ENCODE measurements at regions not wholly inside any gene's neighbourhood (a gene's known extent, or its start where the extent isn't known, plus 50 kb on each side); places are given as distances from the start of the nearest gene placed in this dataset.

DNA sequence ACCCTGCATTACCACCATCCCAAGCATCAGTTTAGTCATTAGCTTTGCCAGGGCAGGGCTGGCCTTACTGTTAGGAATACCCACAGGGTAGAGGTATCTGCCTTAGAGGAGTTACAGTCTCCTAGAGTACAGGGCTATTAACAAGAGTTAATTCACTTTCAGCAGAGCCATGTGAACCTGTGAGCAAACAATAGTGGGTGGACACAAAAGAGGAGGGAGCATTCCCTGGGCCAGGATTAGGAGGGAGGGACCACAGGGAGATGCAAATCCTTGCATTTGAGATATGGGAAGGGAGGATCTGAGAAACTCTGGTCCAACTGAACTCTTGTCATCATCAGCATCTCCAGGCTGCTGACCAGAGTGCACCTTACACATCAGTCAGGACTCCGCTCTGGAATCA is 51.1 kb upstream of the IGSF21 start:
- H3K4me1 ChIP-seq = no peaks in the 10 kb centered on the region
- WGBS = 100% methylated on average over 1 of the region's 1 CpG
- no peak overlapping the region for H3K27ac ChIP-seq (replicated peaks in 1 of 4)
- H3K27me3 ChIP-seq = peaks cover 0 to 86% (median 0%) of the 10 kb centered on the region in 4 donors
- intact Hi-C loops (cut with DNase I) = no loop called here
- no peaks in the 10 kb centered on the region for H3K36me3 ChIP-seq
- H3K4me3 ChIP-seq = no peak overlapping the region
- no peaks in the 10 kb centered on the region for H3K9me3 ChIP-seq
- no peak for DNase-seq (ENCODE audit: extremely low spot score)
- TF ChIP-seq EP300 (IDR thresholded peaks at IDR 0.05) (no peak), POLR2AphosphoS5 (IDR thresholded peaks at IDR 0.05) (no peak), POLR2A (IDR thresholded peaks at IDR 0.05; ENCODE audit: low read depth) (no peak)
- TF ChIP-seq, protein P1, sequence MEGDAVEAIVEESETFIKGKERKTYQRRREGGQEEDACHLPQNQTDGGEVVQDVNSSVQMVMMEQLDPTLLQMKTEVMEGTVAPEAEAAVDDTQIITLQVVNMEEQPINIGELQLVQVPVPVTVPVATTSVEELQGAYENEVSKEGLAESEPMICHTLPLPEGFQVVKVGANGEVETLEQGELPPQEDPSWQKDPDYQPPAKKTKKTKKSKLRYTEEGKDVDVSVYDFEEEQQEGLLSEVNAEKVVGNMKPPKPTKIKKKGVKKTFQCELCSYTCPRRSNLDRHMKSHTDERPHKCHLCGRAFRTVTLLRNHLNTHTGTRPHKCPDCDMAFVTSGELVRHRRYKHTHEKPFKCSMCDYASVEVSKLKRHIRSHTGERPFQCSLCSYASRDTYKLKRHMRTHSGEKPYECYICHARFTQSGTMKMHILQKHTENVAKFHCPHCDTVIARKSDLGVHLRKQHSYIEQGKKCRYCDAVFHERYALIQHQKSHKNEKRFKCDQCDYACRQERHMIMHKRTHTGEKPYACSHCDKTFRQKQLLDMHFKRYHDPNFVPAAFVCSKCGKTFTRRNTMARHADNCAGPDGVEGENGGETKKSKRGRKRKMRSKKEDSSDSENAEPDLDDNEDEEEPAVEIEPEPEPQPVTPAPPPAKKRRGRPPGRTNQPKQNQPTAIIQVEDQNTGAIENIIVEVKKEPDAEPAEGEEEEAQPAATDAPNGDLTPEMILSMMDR (IDR thresholded peaks at IDR 0.05) = no peak

DNA sequence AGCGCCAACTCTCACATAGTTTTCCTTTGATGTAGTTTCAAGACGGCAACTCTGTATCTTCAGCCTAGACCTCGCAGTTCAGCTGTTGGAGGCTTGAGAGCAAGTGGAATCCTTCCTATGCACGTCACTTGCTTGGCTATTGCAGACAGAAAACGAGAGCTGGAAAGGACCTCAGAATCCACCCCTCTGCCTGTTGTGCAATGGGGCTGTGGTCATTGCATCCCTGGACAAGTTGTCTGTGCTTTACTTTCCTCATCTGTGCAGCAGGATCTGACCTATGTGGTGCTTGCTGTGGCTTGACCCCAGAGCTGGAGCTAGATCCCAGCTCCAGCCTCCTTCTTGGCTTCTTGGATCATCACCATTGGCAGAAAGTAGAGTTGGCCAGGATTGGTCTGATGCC is 50.0 kb upstream of the IGSF21 start:
- no peak for DNase-seq (ENCODE audit: extremely low spot score)
- 85% methylated on average over 5 of the region's 5 CpGs for WGBS
- intact Hi-C loops (cut with DNase I) = no loop called here
- no peaks in the 10 kb centered on the region for H3K4me1 ChIP-seq
- H3K4me3 ChIP-seq = no peak overlapping the region
- H3K36me3 ChIP-seq = no peaks in the 10 kb centered on the region
- peaks cover 0 to 5% (median 0%) of the 10 kb centered on the region in 4 donors for H3K9me3 ChIP-seq
- peaks cover 0 to 84% (median 0%) of the 10 kb centered on the region in 4 donors for H3K27me3 ChIP-seq
- H3K27ac ChIP-seq (replicated peaks in 1 of 4) = no peak overlapping the region
- TF ChIP-seq, protein P1 (IDR thresholded peaks at IDR 0.05) = no peak
- TF ChIP-seq POLR2A (IDR thresholded peaks at IDR 0.05; ENCODE audit: low read depth) (no peak), EP300 (IDR thresholded peaks at IDR 0.05) (no peak), POLR2AphosphoS5 (IDR thresholded peaks at IDR 0.05) (no peak)
